Progenitor cell of endocrine pancreas (in vitro differentiated cells): ENCODE measurements at regions not wholly inside any gene's neighbourhood (a gene's known extent, or its start where the extent isn't known, plus 50 kb on each side); places are given as distances from the start of the nearest gene placed in this dataset.

Experiments used
- DNase-seq: peaks from one replicate; pipeline ENCODE4 v3.0.0; 2021; ENCODE audit warnings: low spot score; ENCODE audit not compliant: unreplicated experiment
- H3K27ac Mint-ChIP-seq: 2 replicates; pipeline ENCODE4 v1.8.0; 2021; ENCODE audit warnings: mild to moderate bottlenecking, moderate library complexity, mixed read lengths
- H3K27me3 Mint-ChIP-seq: 2 replicates; pipeline ENCODE4 v1.8.0; 2021; ENCODE audit warnings: mixed read lengths
- H3K36me3 Mint-ChIP-seq: 2 replicates; pipeline ENCODE4 v1.8.0; 2022; ENCODE audit warnings: mixed read lengths; ENCODE audit not compliant: insufficient read depth
- H3K4me1 Mint-ChIP-seq: 2 replicates; pipeline ENCODE4 v1.8.0; 2021; ENCODE audit warnings: low read depth, mixed read lengths
- H3K4me3 Mint-ChIP-seq: 2 replicates; pipeline ENCODE4 v1.8.0; 2021; ENCODE audit warnings: low read depth, mild to moderate bottlenecking, moderate library complexity, mixed read lengths
- H3K9me3 Mint-ChIP-seq: 2 replicates; pipeline ENCODE4 v1.8.0; 2021; ENCODE audit warnings: low read depth, mixed read lengths
- TF ChIP-seq, protein P1 (sequence below): fragments of 200-600 bp; sonication (generic); IDR thresholded peaks from one replicate; pipeline ENCODE4 v1.5.0; 2021; ENCODE audit warnings: antibody characterized with exemption, mild to moderate bottlenecking; ENCODE audit not compliant: unreplicated experiment

DNA sequence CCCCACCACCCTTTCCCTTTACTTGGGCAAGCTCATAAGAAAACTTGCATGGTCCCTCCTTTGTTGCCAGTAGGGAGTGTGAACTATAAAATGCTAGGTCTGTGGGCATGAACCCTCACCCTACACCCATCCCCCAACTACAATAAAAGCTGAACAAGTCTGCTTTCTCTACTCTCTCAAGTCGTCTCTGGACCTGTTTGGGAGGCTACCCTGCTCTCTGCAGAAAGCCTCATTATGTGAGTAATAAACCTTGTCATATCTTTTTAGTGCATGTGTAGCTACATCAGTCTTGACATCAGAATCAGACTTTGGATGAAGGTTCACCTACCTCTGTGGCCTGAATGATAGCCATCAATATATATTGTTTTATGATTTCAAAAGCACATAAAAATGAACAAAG lies 155.4 kb upstream of the FAM241A start:
- Mint-ChIP-seq H3K4me1 (peaks cover 15% of the 10 kb centered on the region), H3K27ac (no peak overlapping the region), H3K27me3 (peaks cover 3% of the 10 kb centered on the region), H3K4me3 (no peak overlapping the region), H3K36me3 (no peaks in the 10 kb centered on the region), H3K9me3 (no peaks in the 10 kb centered on the region)
- DNase-seq, result no peak
- TF ChIP-seq, protein P1, sequence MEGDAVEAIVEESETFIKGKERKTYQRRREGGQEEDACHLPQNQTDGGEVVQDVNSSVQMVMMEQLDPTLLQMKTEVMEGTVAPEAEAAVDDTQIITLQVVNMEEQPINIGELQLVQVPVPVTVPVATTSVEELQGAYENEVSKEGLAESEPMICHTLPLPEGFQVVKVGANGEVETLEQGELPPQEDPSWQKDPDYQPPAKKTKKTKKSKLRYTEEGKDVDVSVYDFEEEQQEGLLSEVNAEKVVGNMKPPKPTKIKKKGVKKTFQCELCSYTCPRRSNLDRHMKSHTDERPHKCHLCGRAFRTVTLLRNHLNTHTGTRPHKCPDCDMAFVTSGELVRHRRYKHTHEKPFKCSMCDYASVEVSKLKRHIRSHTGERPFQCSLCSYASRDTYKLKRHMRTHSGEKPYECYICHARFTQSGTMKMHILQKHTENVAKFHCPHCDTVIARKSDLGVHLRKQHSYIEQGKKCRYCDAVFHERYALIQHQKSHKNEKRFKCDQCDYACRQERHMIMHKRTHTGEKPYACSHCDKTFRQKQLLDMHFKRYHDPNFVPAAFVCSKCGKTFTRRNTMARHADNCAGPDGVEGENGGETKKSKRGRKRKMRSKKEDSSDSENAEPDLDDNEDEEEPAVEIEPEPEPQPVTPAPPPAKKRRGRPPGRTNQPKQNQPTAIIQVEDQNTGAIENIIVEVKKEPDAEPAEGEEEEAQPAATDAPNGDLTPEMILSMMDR, result no peak

DNA sequence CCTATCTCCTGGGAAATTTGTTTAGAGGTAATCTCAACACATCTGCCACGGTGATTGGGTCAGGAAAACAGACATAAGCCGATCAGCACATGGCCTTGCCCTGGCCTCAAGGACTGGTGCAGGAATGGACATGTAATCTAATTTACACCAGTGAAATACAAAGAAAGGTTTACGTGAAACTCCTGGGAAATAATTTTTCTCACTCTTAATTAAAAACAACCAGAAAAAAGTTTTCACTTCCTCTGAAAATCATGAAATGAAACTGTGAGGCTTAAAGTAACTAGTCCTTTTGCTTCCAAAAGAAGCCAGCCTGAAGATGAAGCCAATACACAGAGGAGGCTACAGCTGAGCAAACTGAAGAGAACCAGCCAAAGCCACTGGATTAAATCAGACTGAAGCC lies 154.1 kb upstream of the FAM241A start:
- TF ChIP-seq, protein P1, result no peak
- H3K4me3 Mint-ChIP-seq, result no peak overlapping the region
- H3K36me3 Mint-ChIP-seq, result no peaks in the 10 kb centered on the region
- H3K9me3 Mint-ChIP-seq, result no peaks in the 10 kb centered on the region
- DNase-seq, result no peak
- H3K4me1 Mint-ChIP-seq, result peaks cover 4% of the 10 kb centered on the region
- H3K27ac Mint-ChIP-seq, result no peak overlapping the region
- peaks cover 4% of the 10 kb centered on the region for H3K27me3 Mint-ChIP-seq

DNA sequence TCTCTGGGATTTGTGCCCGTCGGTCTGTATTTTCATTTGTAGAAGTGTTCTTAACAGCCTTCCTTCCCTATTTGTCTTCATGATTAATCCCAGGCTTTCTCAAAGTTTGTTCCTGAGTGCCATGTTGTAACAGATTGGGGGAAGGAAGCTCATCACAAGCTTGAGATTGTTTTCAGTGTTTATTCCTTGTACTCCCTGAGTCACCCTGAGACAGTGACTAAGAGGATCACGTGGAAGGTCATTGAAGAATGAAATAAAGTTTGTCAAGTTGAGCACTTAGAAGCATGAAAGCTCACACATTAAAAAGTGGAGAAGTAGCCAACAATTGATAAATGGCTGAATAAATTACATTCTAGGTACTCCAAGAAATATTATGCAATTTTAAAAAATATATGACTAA lies 153.5 kb upstream of the FAM241A start:
- Mint-ChIP-seq H3K27ac (no peak overlapping the region), H3K36me3 (no peaks in the 10 kb centered on the region), H3K4me3 (no peak overlapping the region), H3K4me1 (peaks cover 3% of the 10 kb centered on the region), H3K9me3 (no peaks in the 10 kb centered on the region), H3K27me3 (peaks cover 4% of the 10 kb centered on the region)
- TF ChIP-seq, protein P1, result no peak
- DNase-seq, result no peak

DNA sequence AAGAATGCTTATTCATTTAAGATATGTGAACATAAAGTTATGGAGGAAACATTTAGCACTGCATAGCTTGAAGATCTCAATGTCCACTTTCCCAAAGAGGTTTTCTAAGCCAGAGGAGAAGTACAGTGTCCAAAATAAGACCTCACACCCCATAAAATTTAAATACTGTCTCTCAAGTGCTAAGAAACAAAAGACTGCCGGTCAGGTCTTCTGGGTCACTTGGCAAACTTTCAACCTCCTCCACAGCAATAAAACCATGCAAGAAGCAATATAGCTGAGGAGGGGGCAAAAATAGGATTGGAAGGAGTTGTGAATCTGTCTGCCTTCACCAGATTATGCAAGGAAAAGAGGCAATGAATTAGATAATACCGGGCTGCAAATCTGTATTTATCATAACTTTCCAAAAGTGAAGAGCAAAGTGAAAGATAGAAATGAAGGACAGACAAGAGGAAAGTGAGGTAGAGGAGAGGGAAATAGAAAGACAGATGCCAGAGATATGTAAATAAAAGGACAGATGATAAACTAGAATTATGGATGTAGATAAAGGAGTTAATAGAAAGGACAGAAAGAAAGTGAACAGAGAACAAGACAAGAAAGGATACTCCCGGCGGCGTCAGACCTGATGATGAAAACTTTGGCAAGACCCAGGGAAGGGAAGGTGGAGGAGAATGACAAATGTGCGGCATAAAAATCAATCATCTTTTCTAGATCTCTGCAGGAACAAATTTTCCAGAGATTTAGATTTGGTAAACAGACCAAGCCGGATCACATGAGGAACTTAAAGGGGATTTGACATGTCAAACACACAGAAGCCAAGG lies 152.7 kb upstream of the FAM241A start:
- Mint-ChIP-seq H3K36me3 (no peaks in the 10 kb centered on the region), H3K4me3 (no peak overlapping the region), H3K4me1 (peaks cover 3% of the 10 kb centered on the region), H3K27me3 (peaks cover 4% of the 10 kb centered on the region), H3K27ac (no peak overlapping the region), H3K9me3 (no peaks in the 10 kb centered on the region)
- no peak for DNase-seq
- TF ChIP-seq, protein P1, result no peak

DNA sequence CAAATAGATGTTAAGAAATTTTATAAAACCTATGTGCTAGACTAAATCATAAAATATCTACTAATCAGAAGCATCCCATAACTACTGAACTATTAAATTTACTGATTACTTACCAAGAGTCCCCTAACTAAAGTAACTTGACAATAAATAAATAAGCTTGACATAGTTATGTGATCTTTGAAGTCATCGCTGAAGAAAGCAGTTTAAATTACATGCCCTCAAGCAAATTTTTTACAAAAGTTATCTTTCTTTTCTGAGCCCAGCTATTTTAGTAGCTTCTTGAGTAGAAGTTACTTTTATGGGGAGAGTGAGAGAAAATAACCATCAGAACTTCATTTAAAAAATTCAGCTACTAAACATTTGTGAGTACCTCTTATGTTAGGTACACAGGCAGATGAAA lies 150.9 kb upstream of the FAM241A start:
- TF ChIP-seq, protein P1, result no peak
- no peaks in the 10 kb centered on the region for H3K9me3 Mint-ChIP-seq
- H3K4me3 Mint-ChIP-seq, result no peak overlapping the region
- H3K36me3 Mint-ChIP-seq, result no peaks in the 10 kb centered on the region
- H3K27me3 Mint-ChIP-seq, result peaks cover 9% of the 10 kb centered on the region
- H3K27ac Mint-ChIP-seq, result no peak overlapping the region
- no peak for DNase-seq
- peaks cover 3% of the 10 kb centered on the region for H3K4me1 Mint-ChIP-seq
